Choroid plexus epithelial cell (primary cell): ENCODE measurements at regions not wholly inside any gene's neighbourhood (a gene's known extent, or its start where the extent isn't known, plus 50 kb on each side); places are given as distances from the start of the nearest gene placed in this dataset.
A peak's percentile ranks its signal among the peaks of the same experiment; 100 is the strongest.
"Not testable (repeated sequence)": the region's sequence is repeated elsewhere in the genome, so short reads cannot be mapped to it uniquely, and the experiment has no call there.

ENCODE experiments used
- DNase-seq: peaks from one replicate; pipeline ENCODE4 v3.0.0-alpha.2; 2010; ENCODE audit warnings: low read depth
- H3K4me3 ChIP-seq: 2 replicates; pipeline ENCODE4 v1.5.1; 2011; ENCODE audit warnings: low read depth, mild to moderate bottlenecking, control low read depth, low read length, moderate library complexity
- TF ChIP-seq, protein P1 (sequence below): conservative IDR thresholded peaks from 2 replicates; pipeline ENCODE4 v1.5.1; 2011; ENCODE audit warnings: low read depth, mild to moderate bottlenecking, control low read depth, inconsistent platforms, low read length, moderate library complexity

DNA sequence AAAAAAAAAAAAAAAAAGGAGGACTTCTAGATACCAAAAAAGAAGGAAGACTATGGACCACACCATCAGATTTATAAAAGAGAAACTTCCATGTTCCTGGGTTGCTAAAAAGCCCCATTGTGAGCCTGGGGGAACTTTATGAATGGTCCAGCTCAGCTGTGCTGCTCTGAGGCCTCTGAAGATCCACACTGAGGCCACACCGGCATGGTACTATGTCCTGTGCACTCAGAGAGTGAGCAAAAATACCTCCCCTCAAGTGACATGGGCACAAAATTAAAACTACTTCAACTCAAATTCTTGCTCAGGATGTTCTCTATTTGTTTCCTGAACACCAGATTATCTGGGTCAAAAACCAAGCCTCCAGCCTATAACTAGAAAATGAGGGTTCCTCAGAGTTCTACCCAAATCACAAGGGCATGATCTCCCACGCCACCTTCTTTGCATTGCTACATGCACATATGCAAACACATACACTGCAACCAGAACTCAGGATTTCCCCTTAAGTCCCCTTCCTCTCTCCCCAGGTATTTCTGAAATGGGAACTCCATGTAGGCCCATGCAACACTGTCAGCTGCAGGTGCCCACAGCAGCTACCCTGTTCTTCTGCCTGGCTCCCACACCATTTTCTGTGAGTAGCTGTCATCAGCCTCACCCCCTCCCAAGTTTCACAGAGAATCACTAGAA, 94.4 kb downstream of the SH3GLB1 start:
- TF ChIP-seq, protein P1, sequence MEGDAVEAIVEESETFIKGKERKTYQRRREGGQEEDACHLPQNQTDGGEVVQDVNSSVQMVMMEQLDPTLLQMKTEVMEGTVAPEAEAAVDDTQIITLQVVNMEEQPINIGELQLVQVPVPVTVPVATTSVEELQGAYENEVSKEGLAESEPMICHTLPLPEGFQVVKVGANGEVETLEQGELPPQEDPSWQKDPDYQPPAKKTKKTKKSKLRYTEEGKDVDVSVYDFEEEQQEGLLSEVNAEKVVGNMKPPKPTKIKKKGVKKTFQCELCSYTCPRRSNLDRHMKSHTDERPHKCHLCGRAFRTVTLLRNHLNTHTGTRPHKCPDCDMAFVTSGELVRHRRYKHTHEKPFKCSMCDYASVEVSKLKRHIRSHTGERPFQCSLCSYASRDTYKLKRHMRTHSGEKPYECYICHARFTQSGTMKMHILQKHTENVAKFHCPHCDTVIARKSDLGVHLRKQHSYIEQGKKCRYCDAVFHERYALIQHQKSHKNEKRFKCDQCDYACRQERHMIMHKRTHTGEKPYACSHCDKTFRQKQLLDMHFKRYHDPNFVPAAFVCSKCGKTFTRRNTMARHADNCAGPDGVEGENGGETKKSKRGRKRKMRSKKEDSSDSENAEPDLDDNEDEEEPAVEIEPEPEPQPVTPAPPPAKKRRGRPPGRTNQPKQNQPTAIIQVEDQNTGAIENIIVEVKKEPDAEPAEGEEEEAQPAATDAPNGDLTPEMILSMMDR: no peak
- H3K4me3 ChIP-seq: no peak overlapping the region
- DNase-seq: no peak

DNA sequence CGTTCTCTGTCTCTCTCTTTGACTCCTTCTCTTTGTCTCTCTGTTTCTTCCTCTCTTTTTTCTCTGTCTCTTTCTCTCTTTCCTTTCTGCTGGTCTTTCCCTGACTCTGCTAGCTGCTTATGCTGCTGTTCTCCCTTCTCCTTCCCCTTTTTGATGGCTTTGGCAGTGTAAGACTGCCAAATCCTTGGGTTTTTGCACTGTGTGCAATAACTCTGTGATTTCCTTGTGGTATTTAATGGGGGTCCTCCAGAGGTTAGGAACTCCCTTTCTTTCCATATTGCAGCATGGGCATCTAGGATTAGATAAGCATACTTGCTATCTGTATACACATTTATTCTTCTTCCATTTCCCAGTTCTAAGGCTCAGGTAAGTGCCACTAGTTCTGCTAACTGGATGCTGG, 99.3 kb downstream of the SH3GLB1 start:
- not testable (repeated sequence) for H3K4me3 ChIP-seq, DNase-seq

DNA sequence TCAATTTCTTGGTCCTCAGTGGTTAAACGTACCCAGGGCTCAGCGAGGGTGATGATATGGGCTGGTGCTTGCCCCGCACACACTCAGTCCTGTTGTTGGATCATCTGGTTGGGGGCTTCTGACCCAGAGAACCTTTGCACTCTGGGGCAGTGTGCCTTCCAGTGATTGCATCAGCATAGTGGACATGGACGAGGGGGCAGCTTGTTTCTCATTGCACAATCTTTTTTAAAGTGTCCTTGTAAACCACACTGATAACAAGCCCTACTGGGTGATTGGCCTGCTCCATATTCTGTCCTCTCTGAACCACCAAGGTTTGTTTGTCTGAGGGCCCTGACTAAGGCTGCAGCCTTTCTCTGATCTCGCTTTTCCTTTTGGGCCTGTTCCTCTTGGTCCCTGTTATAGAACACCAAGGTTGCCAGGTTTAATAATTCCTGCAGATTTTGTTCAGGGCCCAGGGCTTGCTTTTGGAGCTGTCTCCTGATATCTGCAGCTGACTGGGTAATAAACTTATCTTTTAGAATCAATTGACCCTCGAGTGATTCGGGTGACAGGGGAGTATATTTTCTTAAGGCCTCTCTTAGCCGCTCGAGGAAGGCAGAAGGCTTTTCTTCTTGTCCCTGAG, 101.6 kb downstream of the SH3GLB1 start:
- DNase-seq: not testable (repeated sequence)

DNA sequence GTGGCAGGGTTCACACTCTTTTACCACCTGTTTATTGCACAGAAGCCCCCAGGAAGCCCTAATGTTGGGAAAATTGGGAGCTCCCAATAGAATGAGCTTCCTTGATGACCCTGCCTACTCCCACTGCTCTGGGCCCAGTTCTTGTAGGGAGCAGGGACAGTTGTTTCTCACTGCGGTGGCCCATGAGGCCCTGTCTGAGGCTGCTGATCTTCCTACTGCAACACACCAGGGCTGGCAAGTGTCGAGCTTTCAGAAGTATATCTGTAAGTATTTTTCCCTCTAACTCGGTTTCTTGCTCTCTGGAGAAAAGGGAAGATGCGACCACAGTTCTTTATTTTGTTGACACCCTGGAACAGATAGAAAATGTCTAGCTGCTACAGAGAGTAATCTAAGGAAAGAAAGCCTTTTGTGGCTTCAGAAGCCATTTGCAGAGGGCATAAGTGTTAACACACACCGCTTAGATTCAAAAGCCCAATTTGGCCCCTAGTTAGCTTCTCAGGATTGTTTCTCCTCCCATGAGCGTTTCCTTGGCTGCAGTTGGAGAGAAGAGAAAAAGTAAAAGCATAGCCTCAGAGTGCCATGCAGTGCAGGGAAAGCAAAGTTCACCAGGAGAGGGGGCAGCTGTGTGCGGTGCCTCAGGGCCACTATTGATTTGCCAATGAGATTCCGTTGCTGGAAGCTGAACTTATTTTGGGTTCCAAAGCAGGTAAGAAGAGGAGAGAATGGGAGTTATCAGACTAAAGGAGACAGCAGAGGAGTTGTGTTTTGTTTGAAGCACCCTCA, 102.6 kb downstream of the SELENOF start:
- no peak for DNase-seq
- TF ChIP-seq, protein P1: peak; percentile 6
- H3K4me3 ChIP-seq: no peak overlapping the region

More for the DNA sequence above, 101.6 kb downstream of the SH3GLB1 start:
- not testable (repeated sequence) for H3K4me3 ChIP-seq

DNA sequence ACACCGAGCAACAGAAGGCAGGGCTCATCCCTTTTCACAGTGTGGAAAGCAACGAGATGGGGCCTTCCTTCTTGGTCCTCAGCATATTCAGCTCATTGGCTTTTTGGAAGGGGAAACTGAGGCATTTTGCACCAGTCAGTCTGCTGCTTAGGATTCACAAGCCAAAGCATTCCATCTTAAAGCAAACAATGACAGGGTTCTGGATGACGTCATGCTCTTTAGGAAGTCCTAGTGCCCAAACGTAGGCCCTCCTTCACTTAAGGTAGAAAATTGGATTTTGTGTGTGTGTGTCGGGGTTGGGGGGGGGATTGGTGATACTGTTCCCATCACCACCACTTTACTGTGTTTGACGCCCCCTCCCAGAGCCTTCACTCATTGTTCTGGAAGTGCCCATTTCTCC, 101.6 kb downstream of the SELENOF start:
- TF ChIP-seq, protein P1: no peak
- no peak overlapping the region for H3K4me3 ChIP-seq
- no peak for DNase-seq
